HG02678 (cell line): ENCODE measurements at regions not wholly inside any gene's neighbourhood (a gene's known extent, or its start where the extent isn't known, plus 50 kb on each side); places are given as distances from the start of the nearest gene placed in this dataset.
"Not testable (repeated sequence)": the region's sequence is repeated elsewhere in the genome, so short reads cannot be mapped to it uniquely, and the experiment has no call there.

Experiments used
- ATAC-seq: cut with Tn5 transposase; IDR thresholded peaks from one replicate; pipeline ENCODE4 v1.9.1; 2021; ENCODE audit warnings: mild to moderate bottlenecking, moderate library complexity; ENCODE audit not compliant: unreplicated experiment

DNA sequence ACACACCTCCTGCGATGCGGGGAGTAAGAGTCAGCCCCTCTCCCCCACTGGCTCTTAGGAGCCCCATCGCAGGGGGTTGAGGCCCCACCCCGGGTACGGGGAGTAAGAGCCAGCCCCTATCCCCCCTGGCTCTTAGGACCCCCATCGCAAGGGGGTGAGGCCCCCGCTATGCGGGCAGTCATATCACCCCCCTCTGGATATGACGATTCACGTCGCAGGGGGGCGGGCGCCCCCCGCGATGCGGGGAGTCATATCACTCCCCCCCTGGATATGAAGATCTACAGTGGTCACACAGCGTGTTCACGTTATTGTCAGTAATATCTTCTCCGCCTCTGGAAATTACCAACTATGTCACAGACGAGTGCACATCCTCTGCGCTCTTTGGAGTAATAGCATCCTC is 61.1 kb downstream of the DEFB131A start:
- not testable (repeated sequence) for ATAC-seq

DNA sequence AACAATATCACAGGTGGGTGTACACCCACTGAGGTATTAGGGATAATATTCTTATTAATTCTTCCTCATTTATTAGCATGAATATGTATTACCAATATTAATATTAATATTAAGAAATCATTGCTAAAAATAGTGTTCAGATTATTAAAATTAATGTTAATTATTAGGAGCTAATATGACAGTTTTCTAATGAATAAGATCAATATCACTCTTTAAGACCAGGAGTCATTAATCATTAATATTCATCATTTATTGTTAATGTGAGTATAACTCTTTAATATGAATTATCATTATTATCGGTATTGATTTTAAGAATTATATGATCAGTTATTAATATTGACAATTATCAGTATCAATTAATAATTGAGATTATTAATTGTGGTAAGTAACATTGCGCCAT is 62.5 kb downstream of the DEFB131A start:
- ATAC-seq = not testable (repeated sequence)

DNA sequence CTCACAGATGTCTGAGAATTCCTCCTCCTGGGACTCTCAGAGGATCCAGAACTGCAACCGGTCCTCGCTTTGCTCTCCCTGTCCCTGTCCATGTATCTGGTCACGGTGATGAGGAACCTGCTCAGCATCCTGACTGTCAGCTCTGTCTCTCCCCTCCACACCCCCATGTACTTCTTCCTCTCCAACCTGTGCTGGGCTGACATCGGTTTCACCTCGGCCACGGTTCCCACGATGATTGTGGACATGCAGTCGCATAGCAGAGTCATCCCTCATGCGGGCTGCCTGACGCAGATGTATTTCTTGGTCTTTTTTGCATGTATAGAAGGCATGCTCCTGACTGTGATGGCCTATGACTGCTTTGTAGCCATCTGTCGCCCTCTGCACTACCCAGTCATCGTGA is 68.7 kb downstream of the DEFB131A start:
- ATAC-seq = not testable (repeated sequence)

DNA sequence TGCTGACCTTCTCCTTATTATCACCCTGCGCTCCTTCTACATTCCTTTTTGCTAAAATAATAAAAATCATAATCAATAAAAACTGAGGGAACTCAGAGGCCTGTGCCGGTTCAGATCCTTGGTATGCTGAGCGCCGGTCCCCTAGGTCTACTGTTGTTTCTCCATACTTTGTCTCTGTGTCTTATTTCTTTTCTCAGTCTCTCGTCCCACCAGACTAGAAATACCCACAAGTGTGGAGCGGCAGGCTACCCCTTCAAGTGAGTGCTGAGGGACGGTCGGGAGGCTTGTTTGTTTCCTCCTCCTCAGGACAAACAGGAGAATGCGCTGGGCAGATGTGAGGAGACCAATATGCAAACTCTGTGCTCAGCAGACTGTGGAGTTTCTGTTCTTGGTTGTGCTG is 75.4 kb downstream of the DEFB131A start:
- ATAC-seq = not testable (repeated sequence)

DNA sequence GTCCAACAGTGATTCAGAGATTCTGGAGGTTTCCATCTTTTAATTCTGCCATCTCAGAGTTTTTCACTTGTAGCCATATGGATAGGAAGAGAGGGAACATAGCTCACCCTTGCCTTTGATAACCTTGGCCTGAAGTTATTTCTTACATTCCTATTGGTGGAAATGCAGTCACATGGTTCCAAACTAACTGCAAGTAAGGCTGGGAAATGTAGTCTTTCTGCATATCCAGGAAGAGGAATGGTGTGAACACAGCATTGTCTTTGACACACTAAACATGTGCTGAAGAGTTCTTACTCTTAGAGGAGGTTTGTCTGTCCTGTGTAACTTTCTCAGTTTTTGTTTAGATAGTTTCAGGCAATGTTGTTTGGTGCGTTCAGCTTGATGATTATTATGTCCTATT is 78.7 kb downstream of the DEFB131A start:
- not testable (repeated sequence) for ATAC-seq

DNA sequence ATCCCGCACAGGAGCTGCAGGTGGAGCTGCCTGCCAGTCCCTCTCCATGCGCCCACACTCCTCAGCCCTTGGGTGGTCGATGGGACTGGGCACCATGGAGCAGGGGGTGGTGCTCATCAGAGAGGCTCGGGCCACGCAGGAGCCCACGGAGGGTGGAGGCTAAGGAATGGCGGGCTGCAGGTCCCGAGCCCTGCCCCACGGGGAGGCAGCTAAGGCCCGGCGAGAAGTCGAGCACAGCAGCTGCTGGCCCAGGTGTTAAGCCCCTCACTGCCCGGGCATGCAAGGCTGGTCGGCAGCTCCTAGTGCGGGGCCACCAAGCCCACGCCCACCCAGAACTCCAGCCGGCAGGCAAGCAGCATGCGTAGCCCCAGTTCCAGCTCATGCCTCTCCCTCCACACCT is 80.2 kb downstream of the DEFB131A start:
- not testable (repeated sequence) for ATAC-seq

DNA sequence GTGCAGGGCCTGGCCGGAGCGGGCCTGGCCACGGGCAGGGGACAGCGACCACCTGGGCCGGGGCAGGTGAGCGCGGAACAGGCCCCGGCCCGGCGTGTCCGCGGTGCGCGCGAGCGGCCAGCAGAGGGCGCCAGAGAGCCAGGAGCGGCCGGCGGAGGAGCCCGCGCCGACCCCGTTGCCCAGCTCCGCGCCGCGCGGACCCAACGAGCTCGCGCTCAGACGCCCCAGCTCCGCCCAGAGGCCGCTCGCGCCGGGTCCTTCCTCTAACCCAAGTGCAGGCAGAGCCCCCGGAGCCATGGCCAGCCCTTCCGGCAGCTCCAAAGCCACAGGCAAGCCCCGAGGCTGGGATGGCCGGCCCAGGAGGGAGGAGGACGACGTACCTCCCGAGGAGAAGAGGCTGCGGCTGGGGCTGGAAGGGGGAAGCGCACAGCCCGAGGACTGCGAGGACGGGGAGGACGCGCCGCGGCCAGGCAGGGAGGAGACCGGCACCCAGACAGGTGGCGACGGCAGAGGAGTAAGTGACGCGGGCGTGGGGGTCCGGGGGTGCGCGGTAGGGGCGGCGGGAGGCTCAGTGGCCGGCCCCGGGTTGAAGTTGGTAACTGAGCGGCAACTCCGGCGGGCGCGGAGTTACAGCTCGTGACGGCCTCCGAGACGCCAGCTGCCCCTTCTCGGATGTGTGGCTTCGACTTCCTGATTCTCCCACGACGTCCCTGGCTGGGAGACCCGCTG is 88.1 kb downstream of the DEFB131A start:
- ATAC-seq = peak; percentile 40

DNA sequence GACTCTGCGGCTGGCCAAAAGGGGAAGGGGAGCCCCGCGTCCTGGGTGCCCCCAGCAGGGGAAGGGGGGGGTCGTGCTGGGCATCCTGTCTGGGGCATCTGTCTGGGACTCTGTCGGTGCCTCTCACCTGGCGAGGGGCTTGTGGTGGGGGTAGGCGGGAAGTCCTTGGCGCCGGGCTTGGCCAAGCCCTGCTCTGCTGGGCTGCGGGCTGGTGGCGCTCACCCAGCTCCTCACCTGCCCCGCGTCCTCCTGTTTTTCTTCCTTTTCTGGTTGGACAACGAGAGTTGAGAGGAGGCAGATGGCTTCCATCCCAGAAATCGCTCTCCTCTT is 88.6 kb downstream of the DEFB131A start:
- ATAC-seq = not testable (repeated sequence)

DNA sequence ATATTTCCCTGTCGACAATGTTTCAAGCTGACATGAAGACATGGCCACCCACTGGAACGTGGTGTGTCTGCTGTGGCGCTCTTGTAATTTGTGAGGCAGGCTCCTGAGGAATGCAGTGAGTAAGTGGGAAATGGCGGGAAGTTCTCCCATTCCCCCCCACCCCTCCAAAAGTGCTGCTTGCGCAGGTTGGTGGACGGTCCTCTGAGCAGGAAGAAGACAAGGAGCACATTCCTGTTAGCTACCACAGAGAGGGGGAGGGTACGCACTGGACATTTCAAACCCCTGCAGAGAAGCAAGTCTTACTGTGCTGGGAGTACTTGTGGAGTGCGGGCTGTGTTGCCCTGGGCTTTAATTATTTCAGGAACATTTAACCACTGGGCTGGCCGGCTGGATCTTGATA is 92.9 kb downstream of the DEFB131A start:
- ATAC-seq = not testable (repeated sequence)

DNA sequence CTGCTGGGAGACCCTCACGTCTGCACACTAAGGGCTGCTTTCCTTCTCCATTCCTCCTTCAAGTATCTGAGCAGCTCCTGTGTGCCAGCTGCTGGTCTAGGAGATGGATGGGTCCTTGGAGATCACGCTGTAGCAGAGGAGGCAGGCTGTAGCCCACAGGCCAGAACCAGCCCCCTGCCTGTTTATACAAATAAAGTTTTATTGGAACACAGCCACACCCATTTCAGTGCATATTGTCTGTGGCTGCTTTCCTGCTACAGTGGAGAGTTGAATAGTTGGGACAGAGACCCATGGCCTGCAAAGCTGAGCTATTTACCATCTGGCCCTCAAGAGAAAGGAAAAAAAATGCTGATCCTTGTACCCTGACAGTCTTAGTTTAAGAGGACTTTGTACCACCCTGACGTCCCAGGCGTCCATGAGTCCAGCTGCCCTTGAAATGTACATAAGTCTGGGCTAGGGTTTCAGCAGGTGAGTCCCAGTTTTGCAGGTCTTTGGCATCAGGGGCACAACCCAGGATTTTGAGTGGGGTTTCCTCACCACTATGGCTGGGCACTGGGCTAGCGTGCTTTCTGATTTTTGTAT is 95.8 kb downstream of the DEFB131A start:
- ATAC-seq = not testable (repeated sequence)

DNA sequence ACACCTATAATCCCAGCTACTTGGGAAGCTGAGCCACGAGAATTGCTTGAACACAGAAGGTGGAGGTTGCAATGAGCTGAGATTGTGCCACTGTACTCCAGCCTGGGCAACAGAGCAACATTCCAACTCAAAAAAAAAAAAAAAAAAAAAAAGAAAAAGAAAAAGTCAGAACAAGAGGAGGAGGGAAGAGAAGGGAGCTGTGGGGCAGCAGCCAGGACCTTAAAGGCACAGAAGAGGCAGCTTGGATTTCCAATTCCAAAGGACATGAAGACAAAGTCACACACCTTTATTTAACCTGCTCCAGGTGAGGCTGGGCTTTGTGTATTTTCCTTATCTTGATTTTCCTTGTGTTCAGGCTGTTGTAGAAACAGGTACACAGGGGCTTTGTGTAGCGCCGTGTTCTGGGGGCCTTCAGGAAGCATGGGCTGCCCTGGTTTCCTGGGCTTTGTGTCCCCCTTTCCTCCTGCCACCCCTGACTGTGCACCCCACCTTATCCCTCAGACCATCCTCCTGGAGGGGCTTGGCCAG is 97.2 kb downstream of the DEFB131A start:
- ATAC-seq = not testable (repeated sequence)

DNA sequence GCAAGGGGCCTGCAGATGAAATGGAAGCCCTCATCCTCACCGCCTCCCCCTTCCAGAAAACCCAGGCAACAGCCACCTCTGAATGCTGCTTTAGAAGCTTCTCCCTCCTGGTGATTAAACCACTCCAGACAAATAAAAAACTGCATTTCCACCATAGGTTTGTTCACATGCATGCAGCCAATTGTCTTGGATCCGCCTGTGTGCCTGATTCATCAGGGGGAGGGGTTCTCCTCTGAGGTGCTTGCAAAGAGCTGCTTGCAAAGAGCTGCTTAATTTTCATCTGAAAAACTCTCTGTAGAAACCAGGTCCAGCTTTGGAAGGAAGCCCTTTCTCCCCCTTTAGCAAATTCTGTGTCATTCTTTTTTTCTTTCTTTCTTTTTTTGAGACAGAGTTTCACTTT is 100.6 kb downstream of the DEFB131A start:
- ATAC-seq = not testable (repeated sequence)

DNA sequence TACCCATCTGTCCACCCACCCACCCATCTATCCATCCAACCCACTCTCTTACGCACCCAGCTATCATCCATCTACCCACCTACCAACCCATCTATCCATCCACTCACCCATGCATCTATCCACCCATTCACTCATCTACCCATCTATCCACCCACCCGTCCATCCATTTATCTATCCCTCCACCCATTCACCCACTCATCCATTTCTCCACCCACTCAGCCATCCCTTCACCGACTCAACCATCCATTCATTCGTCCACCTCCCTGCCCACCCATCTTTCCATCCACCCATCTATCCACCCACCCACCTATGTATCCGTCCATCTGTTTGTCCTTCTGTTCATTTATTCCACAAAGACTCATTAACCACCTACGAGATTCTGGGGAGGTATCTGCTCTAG is 103.3 kb downstream of the DEFB131A start:
- not testable (repeated sequence) for ATAC-seq

DNA sequence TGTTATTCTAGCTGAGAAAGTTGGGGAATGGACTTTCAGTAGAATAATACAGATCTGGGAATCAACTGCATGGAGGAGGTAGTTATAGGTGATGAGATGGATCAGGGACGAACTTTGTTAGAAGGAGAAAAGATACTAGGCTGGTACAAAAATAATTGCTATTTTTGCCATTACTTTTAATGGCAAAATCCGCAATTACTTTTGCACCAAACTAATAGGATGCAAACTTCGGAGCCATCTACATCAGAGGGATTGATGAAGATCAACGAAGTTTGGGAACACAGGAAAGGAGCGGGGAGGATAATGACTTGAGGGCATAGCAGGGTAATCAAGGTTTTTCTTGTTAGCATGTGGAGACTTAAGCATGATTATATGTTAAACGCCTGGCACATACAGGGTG is 111.9 kb downstream of the DEFB131A start:
- ATAC-seq = not testable (repeated sequence)

DNA sequence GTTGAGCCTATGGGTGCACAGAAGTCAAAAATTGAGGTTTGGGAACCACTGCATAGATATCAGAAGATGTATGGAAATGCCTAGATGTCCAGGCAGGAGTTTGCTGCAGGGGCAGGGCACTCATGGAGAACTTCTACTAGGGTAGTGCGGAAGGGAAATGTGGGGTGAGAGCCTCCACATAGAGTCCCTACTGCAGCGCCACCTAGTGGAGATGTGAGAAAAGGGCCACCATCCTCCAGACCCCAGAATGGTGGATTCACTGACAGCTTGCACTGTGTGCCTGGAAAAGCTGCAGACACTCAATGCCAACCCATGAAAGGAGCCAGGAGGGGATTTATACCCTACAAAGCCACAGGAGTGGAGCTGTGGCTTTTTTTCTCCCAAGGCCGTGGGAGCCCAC is 133.7 kb downstream of the DEFB131A start:
- ATAC-seq = not testable (repeated sequence)

DNA sequence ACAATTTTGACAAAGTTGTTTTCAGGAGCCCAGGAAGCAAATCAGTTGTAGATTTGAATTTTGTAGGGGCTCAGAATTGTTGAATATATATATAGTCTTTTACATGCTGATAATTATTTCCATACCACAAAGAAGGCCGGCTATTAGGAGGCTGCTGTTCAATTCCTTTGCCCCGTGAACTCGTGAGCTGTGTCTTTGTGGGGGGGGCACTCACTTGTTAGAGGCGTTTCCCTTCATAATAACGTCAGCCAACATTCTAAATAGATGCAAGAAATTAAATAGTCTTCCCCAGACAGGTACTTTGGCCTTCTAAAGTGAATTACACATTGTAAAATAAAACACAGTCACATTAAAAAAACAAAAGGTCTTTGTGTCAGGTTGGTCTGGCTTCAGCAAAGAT is 138.7 kb downstream of the DEFB131A start:
- not testable (repeated sequence) for ATAC-seq

DNA sequence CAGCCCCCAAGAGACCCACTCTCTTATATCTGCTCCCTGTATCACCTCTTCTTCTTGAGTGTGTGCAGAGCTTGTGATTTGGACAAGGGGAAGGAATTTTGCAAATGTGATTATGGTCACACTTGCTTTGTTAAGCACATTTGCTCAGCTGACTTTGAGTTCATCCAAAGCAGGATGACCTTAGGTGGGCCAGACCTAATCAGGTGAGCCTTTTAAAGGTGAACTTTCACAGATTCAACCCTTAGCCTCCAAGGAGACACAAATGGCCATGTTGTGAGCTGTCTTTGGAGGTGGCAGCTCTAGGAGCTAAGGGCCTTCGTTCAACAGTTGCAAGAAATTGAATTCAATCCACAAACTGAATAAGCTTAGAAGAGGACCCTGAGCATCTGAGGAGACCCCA is 147.8 kb downstream of the DEFB131A start:
- ATAC-seq = no peak

DNA sequence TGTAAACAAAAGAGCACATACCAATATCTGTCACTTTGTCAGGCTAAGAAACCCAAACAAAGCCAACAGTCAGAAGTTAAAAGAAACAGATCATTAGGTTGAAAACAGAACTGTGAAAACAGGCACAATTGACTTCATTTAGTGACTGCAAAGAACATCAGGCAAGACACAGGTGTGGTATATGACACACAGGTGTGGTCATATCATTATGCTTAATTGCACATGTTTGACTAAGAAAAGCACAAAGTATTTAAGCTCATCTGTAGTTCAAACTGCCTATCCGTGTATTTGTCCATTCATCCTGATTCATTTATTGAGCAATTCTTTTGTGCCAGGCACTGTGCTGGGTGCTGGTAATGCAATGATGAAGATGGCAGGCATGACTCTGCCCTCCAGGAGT is 150.7 kb downstream of the DEFB131A start:
- no peak for ATAC-seq

DNA sequence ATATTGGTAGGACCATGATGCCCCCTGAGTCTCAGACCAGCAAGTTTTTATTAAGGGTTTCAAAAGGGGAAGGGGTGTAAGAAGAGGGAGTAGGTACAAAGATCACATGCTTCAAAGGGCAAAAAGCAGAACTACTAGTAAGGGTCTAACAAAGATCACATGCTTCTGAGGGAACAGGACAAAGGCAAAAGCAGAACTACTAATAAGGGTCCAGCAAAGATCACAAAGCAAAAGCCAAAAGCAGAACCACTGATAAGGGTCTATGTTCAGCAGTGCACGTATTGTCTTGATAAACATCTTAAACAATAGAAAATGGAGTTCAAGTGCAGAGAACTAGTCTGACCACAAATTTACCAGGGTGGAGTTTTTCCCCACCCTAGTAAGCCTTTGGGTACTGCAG is 151.3 kb downstream of the DEFB131A start:
- ATAC-seq = not testable (repeated sequence)

DNA sequence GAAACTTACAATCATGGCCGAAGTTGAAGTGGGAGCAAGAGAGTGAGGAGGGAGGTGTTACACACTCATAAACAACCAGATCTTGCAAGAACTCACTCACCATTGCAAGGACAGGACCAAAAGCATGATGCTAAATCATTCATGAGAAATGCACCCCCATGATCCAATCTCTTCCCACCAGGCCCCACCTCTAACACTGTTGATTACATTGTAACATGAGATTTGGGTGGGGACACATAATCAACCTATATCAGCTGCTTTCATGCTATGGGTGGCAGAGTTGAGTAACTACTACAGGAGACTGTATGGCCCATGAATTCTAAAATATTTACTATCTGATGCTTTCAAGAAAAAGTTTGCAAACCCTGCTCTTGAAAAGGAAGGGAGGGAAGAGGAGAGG is 155.1 kb downstream of the DEFB131A start:
- ATAC-seq = no peak

DNA sequence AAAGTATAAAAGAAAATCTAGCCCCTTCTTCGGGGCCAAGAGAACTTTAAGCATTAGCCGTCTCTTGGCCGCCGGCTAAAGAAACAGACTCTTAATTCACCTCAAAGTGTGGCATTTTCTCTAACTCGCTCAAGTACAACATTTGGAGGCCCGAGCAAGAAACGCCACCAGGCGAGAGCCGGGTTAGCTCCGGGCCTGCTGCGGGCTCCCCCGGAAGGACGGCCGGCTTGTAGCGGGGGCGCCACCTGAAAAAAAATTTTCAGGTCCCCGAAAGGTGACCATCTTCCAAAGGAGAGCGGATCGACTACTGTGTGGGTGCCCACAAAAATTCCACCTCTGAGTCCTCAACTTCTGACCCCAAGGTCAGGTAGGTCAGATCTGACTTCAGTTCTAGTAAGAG is 156.0 kb downstream of the DEFB131A start:
- ATAC-seq = no peak

DNA sequence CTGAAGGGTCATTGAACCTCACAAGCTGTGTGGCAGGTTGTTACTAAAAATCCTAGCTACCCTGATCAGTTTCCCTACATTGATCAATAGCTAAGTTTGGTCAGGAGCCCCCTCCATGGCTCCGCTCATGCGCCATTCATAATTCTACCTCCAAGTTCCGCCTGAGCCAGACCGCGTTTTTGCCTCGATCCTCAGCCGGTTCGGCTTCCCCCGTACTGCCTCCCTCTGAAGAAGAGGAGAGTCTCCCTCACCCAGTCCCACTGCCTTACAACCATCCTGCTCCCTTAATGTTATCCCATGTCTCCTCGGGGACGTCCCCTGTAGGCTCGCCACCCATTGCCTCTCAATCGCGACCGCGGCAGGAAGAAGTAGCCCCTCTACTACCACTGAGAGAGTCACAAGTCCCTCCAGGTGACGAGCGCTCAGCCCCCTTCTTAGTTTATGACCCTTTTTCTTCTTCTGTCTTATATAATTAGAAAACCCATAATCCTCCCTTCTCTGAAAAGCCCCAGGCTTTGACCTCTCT is 158.2 kb downstream of the DEFB131A start:
- no peak for ATAC-seq
